Peyer's patch (tissue), 4 donors: ENCODE measurements at regions not wholly inside any gene's neighbourhood (a gene's known extent, or its start where the extent isn't known, plus 50 kb on each side); places are given as distances from the start of the nearest gene placed in this dataset.

Experiments
- CTCF ChIP-seq, 6 experiments: fragments of 450-650 bp in 4 of 6; fragments of 200-600 bp in 2 of 6; sonication (generic) in 1 of 6; IDR thresholded peaks; one replicate each; pipeline ENCODE4 v1.5.1; 2017 to 2019; ENCODE audit warnings: antibody characterized with exemption in 6 of 6, mild to moderate bottlenecking in 3 of 6, moderate library complexity in 1 of 6
- POLR2A ChIP-seq, 2 donors: fragments of 450-650 bp; IDR thresholded peaks; one replicate each; pipeline ENCODE4 v1.5.1; 2017; ENCODE audit warnings: antibody characterized with exemption in 2 of 2, mild to moderate bottlenecking in 2 of 2, moderate library complexity in 2 of 2

- no peak for TF ChIP-seq CTCF (IDR thresholded peaks at IDR 0.05)
- no peak for TF ChIP-seq POLR2A (IDR thresholded peaks at IDR 0.05)
These were observed 275.5 kb upstream of the TAS2R1 start for GRCh38 chr5:9905661-9906060.
